GM21367 (cell line): ENCODE measurements at regions not wholly inside any gene's neighbourhood (a gene's known extent, or its start where the extent isn't known, plus 50 kb on each side); places are given as distances from the start of the nearest gene placed in this dataset.
A peak's percentile ranks its signal among the peaks of the same experiment; 100 is the strongest.

Experiments used
- ATAC-seq: cut with Tn5 transposase; IDR thresholded peaks from one replicate; pipeline ENCODE4 v1.9.1; 2021; ENCODE audit not compliant: unreplicated experiment

GRCh38 chr5:162484095-162484494, 416.5 kb downstream of the GABRG2 start:
- ATAC-seq: no peak

GRCh38 chr5:162484986-162485385, 417.4 kb downstream of the GABRG2 start:
- no peak for ATAC-seq

- no peak for ATAC-seq
These were observed 418.2 kb downstream of the GABRG2 start for GRCh38 chr5:162485666-162486292.

- ATAC-seq: no peak
These were observed 420.3 kb downstream of the GABRG2 start for GRCh38 chr5:162487528-162488525.

GRCh38 chr5:162496100-162496808, 428.7 kb downstream of the GABRG2 start:
- no peak for ATAC-seq

- ATAC-seq: no peak
These were observed 429.9 kb downstream of the GABRG2 start for GRCh38 chr5:162497455-162497854.

- no peak for ATAC-seq
These were observed 435.2 kb downstream of the GABRG2 start for GRCh38 chr5:162502780-162503179.

GRCh38 chr5:162503796-162504195, 436.2 kb downstream of the GABRG2 start:
- ATAC-seq: no peak

- no peak for ATAC-seq
These were observed 445.5 kb downstream of the GABRG2 start for GRCh38 chr5:162512935-162513565.

- no peak for ATAC-seq
These were observed 446.5 kb downstream of the GABRG2 start for GRCh38 chr5:162514116-162514515.

GRCh38 chr5:162520878-162521277, 453.3 kb downstream of the GABRG2 start:
- ATAC-seq: no peak

GRCh38 chr5:162529209-162529608, 461.6 kb downstream of the GABRG2 start:
- no peak for ATAC-seq

- no peak for ATAC-seq
These were observed 462.3 kb downstream of the GABRG2 start for GRCh38 chr5:162529886-162530285.

- ATAC-seq: no peak
These were observed 475.9 kb downstream of the GABRG2 start for GRCh38 chr5:162543437-162543836.

GRCh38 chr5:162544905-162545304, 477.3 kb downstream of the GABRG2 start:
- no peak for ATAC-seq

GRCh38 chr5:162550236-162550635, 482.7 kb downstream of the GABRG2 start:
- no peak for ATAC-seq

GRCh38 chr5:162558120-162558519, 490.5 kb downstream of the GABRG2 start:
- ATAC-seq: no peak

GRCh38 chr5:162567644-162568043, 500.1 kb downstream of the GABRG2 start:
- ATAC-seq: no peak

GRCh38 chr5:162573758-162574157, 506.2 kb downstream of the GABRG2 start:
- ATAC-seq: no peak

- no peak for ATAC-seq
These were observed 524.2 kb downstream of the GABRG2 start for GRCh38 chr5:162591724-162592123.

GRCh38 chr5:162593881-162594280, 526.3 kb downstream of the GABRG2 start:
- peak; percentile 55 for ATAC-seq
